H7 (cell line): ENCODE measurements at regions not wholly inside any gene's neighbourhood (a gene's known extent, or its start where the extent isn't known, plus 50 kb on each side); places are given as distances from the start of the nearest gene placed in this dataset.

Experiments
- DNase-seq: peaks from one replicate; pipeline ENCODE4 v3.0.0; 2012
- H3K27me3 ChIP-seq: 2 replicates; pipeline ENCODE4 v1.6.0; 2011; ENCODE audit warnings: mild to moderate bottlenecking, low read length; ENCODE audit not compliant: control insufficient read depth, insufficient read depth
- H3K36me3 ChIP-seq: replicated peaks from 2 replicates; pipeline ENCODE4 v1.5.1; 2011; ENCODE audit warnings: low read length; ENCODE audit not compliant: control insufficient read depth, insufficient read depth
- H3K4me3 ChIP-seq: 2 replicates; pipeline ENCODE4 v1.5.1; 2011; ENCODE audit warnings: low read depth, mild to moderate bottlenecking, control low read depth, low read length, moderate library complexity; ENCODE audit not compliant: insufficient read depth

GRCh38 chr6:168739381-168739780 is 298.4 kb downstream of the SMOC2 start:
- no peak for DNase-seq
- H3K4me3 ChIP-seq, result no peak overlapping the region
- no peaks in the 10 kb centered on the region for H3K36me3 ChIP-seq
- H3K27me3 ChIP-seq, result no peaks in the 10 kb centered on the region

- no peak overlapping the region for H3K4me3 ChIP-seq
- H3K27me3 ChIP-seq, result no peaks in the 10 kb centered on the region
- no peaks in the 10 kb centered on the region for H3K36me3 ChIP-seq
- peak; percentile 55 for DNase-seq
These were observed 296.5 kb downstream of the SMOC2 start for GRCh38 chr6:168737481-168737880.

- DNase-seq, result no peak
- no peaks in the 10 kb centered on the region for H3K27me3 ChIP-seq
- H3K36me3 ChIP-seq, result no peaks in the 10 kb centered on the region
- H3K4me3 ChIP-seq, result no peak overlapping the region
These were observed 296.0 kb downstream of the SMOC2 start for GRCh38 chr6:168737014-168737413.

GRCh38 chr6:168736039-168736438 is 295.1 kb downstream of the SMOC2 start:
- Histone ChIP-seq H3K4me3 (no peak overlapping the region), H3K27me3 (no peaks in the 10 kb centered on the region), H3K36me3 (no peaks in the 10 kb centered on the region)
- no peak for DNase-seq

- no peak for DNase-seq
- Histone ChIP-seq H3K27me3 (no peaks in the 10 kb centered on the region), H3K36me3 (no peaks in the 10 kb centered on the region), H3K4me3 (no peak overlapping the region)
These were observed 294.4 kb downstream of the SMOC2 start for GRCh38 chr6:168735268-168735949.

- Histone ChIP-seq H3K27me3 (no peaks in the 10 kb centered on the region), H3K4me3 (no peak overlapping the region), H3K36me3 (no peaks in the 10 kb centered on the region)
- DNase-seq, result no peak
These were observed 293.5 kb downstream of the SMOC2 start for GRCh38 chr6:168734523-168734922.

GRCh38 chr6:168732676-168733075 is 291.7 kb downstream of the SMOC2 start:
- DNase-seq, result no peak
- H3K4me3 ChIP-seq, result no peak overlapping the region
- H3K27me3 ChIP-seq, result no peaks in the 10 kb centered on the region

GRCh38 chr6:168730931-168731716 is 290.1 kb downstream of the SMOC2 start:
- Histone ChIP-seq H3K27me3 (no peaks in the 10 kb centered on the region), H3K4me3 (no peak overlapping the region), H3K36me3 (no peaks in the 10 kb centered on the region)
- no peak for DNase-seq

More at GRCh38 chr6:168732676-168733075, 291.7 kb downstream of the SMOC2 start:
- no peaks in the 10 kb centered on the region for H3K36me3 ChIP-seq

GRCh38 chr6:168728056-168728455 is 287.1 kb downstream of the SMOC2 start:
- H3K4me3 ChIP-seq, result no peak overlapping the region
- DNase-seq, result no peak
- H3K27me3 ChIP-seq, result no peaks in the 10 kb centered on the region
- H3K36me3 ChIP-seq, result no peaks in the 10 kb centered on the region

- no peaks in the 10 kb centered on the region for H3K27me3 ChIP-seq
- no peaks in the 10 kb centered on the region for H3K36me3 ChIP-seq
- no peak overlapping the region for H3K4me3 ChIP-seq
- DNase-seq, result no peak
These were observed 285.4 kb downstream of the SMOC2 start for GRCh38 chr6:168726312-168726856.

- Histone ChIP-seq H3K4me3 (no peak overlapping the region), H3K27me3 (no peaks in the 10 kb centered on the region), H3K36me3 (no peaks in the 10 kb centered on the region)
- no peak for DNase-seq
These were observed 284.8 kb downstream of the SMOC2 start for GRCh38 chr6:168725802-168726201.

- no peak overlapping the region for H3K4me3 ChIP-seq
- H3K27me3 ChIP-seq, result no peaks in the 10 kb centered on the region
These were observed 283.9 kb downstream of the SMOC2 start for GRCh38 chr6:168724669-168725570.

GRCh38 chr6:168724033-168724432 is 283.0 kb downstream of the SMOC2 start:
- Histone ChIP-seq H3K36me3 (no peaks in the 10 kb centered on the region), H3K27me3 (no peaks in the 10 kb centered on the region), H3K4me3 (no peak overlapping the region)
- DNase-seq, result no peak

More at GRCh38 chr6:168724669-168725570, 283.9 kb downstream of the SMOC2 start:
- DNase-seq, result no peak
- H3K36me3 ChIP-seq, result no peaks in the 10 kb centered on the region

- no peak for DNase-seq
- no peaks in the 10 kb centered on the region for H3K36me3 ChIP-seq
- H3K4me3 ChIP-seq, result no peak overlapping the region
- no peaks in the 10 kb centered on the region for H3K27me3 ChIP-seq
These were observed 281.4 kb downstream of the SMOC2 start for GRCh38 chr6:168722397-168722796.
